ENCODE measurements at regions not wholly inside any gene's neighbourhood (a gene's known extent, or its start where the extent isn't known, plus 50 kb on each side); places are given as distances from the start of the nearest gene placed in this dataset.

- TF ChIP-seq, protein P1, sequence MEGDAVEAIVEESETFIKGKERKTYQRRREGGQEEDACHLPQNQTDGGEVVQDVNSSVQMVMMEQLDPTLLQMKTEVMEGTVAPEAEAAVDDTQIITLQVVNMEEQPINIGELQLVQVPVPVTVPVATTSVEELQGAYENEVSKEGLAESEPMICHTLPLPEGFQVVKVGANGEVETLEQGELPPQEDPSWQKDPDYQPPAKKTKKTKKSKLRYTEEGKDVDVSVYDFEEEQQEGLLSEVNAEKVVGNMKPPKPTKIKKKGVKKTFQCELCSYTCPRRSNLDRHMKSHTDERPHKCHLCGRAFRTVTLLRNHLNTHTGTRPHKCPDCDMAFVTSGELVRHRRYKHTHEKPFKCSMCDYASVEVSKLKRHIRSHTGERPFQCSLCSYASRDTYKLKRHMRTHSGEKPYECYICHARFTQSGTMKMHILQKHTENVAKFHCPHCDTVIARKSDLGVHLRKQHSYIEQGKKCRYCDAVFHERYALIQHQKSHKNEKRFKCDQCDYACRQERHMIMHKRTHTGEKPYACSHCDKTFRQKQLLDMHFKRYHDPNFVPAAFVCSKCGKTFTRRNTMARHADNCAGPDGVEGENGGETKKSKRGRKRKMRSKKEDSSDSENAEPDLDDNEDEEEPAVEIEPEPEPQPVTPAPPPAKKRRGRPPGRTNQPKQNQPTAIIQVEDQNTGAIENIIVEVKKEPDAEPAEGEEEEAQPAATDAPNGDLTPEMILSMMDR (IDR thresholded peaks at IDR 0.05; ENCODE audit: low read depth, low read length, poor library complexity, severe bottlenecking) = no peak
- TF ChIP-seq EZH2phosphoT487 (IDR thresholded peaks at IDR 0.05; ENCODE audit: borderline replicate concordance, low read length) = no peak
Measured at GRCh38 chr14:85878874-85879273, 348.9 kb downstream of the FLRT2 start.
